IMR-90 (cell line): ENCODE measurements at regions not wholly inside any gene's neighbourhood (a gene's known extent, or its start where the extent isn't known, plus 50 kb on each side); places are given as distances from the start of the nearest gene placed in this dataset. TPM values are rescaled to one million over a fixed set of nuclear protein-coding genes. Genes with fewer than 3 reads are reported as not detected.

ENCODE experiments used
- microRNA-seq, 2 experiments: library from miRNA; stranded (forward) in 1 of 2; unstranded in 1 of 2; fragments of 10-50 nt in 1 of 2; fragments of <30 nt in 1 of 2; gene quantifications in 1 of 2; microRNA quantifications in 1 of 2; one replicate each; pipeline versions ENCODE3 to v1.1.0; 2013 to 2020; ENCODE audit not compliant: insufficient read depth in 1 of 2, insufficient read length in 1 of 2, unreplicated experiment in 1 of 2
- small RNA-seq, 5 experiments: library from RNA; depleted of rRNA; stranded (forward); fragments of <200 nt; gene quantifications; one replicate each; pipeline ENCODE3, GENCODE V24; 2012

Small RNA genes in the stretch of these regions (microRNA-seq; reads per million reads assigned to microRNA genes)
- gene RF00284 (ENCODE audit: insufficient read depth, insufficient read length) (not detected), gene RNA5SP371 (ENCODE audit: insufficient read depth, insufficient read length) (not detected)

Small RNA genes in the stretch of these regions (small RNA-seq; reads per million reads assigned to genes)
- 0 to 0.04 (median 0) reads per million in 5 experiments for gene RF00284
- 0 to 0.08 (median 0) reads per million in 5 experiments for gene RNA5SP371
